HG03097 (cell line): ENCODE measurements at regions not wholly inside any gene's neighbourhood (a gene's known extent, or its start where the extent isn't known, plus 50 kb on each side); places are given as distances from the start of the nearest gene placed in this dataset.

Source experiments
- ATAC-seq: cut with Tn5 transposase; IDR thresholded peaks from one replicate; pipeline ENCODE4 v1.9.1; 2021; ENCODE audit not compliant: unreplicated experiment, low FRiP score

DNA sequence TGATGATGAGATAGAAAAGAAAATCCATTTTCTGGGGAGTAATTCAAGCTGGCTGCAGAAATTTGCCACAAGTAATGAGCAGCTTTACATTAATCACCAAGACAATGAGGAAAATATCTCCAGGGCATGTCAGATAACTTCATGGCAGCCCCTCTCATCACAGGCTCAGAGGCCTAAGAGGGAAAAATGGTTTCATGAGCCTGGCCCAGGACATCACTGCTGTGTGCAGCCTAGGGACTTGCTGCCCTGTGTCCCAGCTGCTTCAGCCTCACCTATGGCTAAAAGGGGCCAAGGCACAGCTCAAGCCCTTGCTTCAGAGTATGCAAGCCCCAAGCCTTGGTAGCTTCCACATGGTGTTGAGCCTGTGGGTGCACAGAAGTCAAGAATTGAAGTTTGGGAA is 161.7 kb downstream of the OPA1 start:
- ATAC-seq = no peak

GRCh38 chr3:193756536-193756935 is 163.5 kb downstream of the OPA1 start:
- ATAC-seq = no peak

DNA sequence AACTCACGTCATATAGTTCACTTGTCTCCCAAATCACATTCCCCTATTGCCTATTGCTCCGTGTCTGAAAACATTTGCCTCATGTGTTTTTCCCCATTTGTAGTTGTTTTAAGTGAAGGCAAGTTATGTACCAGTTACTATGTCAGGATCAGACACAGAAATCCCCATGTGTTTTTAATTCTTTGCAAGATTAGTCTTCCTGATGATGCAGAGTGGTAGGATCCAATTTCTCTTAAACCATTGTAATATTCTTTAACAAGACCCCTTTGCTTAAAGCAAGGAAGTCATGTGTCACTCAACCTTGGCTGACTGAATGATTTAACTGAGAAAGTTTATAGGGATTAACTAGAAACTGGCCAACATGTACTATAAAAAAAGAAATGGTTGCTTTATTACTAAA is 164.4 kb downstream of the OPA1 start:
- no peak for ATAC-seq

DNA sequence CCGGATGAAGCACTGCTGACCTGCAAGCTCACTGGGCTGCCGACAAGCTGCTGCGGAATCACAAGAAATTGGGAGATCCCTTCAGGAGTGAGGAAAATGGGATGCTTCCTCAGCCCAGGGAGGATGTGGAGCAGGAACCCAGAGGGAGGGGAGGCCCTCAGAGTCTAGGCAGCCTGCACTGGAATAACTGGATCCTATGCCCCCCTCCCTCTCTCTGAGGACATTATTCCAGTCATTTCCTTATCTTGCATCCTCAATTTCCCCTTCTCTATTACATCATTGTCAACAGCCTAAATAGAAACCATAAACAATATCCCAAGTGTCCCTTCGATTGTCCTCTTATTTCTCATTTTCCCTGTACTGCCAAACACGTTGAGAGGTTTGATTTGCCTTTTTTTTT is 169.0 kb downstream of the OPA1 start:
- no peak for ATAC-seq

DNA sequence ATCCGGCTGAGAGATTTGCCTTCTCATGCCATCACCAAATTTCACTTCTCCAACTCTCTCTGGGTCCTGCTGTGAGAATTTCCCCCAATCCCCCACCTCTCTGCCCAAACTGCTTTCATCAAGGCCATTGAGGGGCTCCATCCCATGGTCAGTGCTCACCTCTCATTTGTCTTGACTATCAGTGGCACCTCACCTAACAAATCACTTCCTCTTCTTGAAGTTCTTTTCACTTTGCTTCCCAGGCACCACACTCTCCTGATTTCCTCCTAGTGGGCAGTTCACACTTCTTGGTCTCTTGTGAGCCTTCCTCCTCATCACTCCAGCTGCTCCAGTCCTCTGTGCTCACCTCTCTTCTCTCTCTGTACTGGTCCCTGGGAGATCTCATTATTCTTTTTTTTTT is 169.6 kb downstream of the OPA1 start:
- ATAC-seq = no peak

- no peak for ATAC-seq
Measured at GRCh38 chr3:193764959-193765358, 172.0 kb downstream of the OPA1 start.

DNA sequence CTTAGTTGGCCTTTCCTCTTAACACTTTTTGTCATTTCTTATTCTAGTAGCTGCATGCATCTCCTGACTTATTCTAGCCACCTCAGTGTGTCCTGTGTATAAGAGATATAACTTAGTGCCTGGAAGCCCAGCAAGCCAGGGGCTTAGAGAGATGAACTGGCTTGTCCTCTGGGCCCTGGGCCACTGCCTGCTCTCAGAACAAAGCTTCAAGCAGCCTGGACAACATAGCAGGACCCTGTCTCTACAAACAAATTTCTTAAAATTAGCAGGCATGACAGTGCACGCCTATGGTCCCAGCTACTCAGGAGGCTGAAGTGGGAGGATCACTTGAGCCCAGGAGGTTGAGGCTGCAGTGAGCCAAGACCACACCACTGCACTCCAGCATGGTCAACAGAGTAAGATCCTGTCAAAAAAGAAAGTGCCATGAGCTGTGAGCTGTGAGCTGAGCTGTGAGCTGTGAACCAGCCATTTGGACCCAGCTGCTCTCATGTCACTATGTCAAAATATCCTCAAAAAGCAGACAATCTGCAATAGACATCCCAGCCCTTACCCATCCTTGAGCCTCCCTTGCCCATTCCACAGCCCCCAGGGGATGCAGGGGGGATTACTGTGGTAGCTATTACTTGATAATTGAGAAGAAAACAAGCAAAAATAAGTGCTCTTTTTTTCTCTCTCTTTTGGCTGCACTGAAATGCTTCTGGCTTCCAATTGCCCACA is 174.5 kb downstream of the OPA1 start:
- no peak for ATAC-seq

DNA sequence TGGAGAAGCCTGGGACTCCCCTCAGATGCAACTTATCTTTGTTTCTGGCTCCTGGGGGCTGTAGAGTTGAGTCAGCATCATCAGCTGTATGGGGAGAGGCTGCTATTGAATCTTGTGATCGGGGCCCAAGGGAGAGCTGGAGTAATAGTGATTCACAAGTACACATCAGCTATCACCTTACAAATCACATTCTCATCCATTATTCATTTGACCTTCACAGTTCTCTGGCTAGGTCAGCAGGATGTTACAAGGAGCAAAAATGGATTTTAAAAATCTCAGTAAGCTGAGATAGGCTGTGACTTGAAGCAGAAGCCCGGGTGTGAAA is 175.0 kb downstream of the OPA1 start:
- ATAC-seq = no peak

DNA sequence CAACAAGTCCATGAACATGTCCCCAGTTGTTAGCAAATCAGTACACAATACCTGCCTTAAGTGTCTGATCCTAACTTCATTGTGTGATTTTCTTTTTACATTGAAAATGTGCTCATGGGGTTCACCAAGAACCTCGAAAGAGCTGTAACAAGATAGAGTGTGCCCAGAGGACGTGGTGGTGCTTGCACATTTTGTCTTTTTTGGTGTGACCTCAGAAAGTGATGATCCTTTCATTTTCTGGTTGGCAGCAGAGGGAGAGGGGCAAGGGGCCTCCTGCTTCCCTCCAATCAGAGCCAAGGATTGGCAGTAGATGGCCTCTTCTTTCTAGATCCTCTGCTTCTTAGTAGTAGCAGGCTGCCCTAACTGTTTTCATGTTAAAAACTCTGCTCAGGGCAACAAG is 176.4 kb downstream of the OPA1 start:
- ATAC-seq = no peak

DNA sequence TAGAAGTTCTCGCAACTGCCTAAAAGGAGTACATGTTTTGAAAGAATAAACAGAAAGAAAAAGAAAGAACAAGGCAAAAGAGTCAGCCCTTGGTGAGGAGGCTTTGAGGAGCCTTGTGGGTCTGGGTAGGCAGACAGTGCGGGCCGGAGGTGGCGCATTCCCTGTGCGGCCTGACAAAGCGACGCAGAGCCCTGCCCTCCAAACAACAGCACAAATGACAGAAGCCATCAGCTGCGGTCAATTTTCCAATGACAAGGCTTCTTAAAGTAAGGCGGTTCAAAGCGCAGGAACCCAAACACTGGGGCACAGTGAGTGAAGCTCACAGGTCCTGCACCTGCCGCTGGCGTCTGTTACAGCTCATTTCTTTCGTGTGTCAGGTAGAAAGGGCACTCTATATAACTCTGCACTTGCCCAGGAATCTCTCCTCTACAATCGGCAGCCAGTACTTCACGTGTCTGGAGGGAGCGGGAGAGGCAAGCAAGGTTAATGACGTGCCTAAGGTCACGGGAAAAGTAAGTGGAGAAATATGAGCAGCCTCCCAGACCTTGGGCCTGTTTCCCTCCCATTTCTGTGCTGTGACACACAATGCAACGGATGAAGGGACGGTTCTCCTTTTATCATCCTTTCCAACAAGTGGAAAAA is 178.1 kb downstream of the OPA1 start:
- ATAC-seq = no peak

DNA sequence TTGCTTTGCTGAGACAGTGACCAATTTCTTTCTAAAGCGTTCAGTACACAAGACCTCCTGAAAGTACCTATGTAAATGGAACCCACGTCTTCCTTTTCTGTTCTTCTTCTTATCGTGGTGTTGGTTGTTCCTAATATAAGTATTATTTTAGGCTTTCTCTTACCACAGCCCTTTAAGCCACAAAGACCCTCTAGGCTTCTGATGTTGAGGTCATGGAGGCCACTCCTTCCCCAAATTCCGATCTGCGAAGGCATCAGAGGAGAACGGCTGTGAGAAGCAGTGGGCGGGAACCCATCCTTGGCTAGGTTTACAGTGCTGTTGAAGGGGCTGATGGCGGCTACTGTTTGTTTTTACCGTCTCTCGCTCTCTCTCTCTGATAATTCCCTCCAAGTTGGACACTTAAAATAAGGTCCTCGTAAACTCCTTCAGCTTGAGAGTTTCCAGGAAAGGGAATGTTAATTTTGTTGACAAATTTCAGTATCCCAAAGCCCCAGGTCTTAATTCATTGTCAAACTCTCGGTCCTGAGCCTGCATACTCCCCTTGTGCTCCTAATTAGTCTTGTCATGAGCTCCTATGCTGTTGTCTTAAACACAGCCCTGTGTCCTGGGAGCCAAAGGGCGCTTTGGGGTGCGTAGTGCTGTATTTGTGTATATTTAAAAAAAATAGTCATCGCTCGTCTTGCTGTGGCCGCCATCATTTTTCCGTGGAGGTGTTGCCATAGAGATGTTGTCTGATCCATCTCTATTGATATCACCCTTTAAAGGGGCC is 178.8 kb downstream of the OPA1 start:
- ATAC-seq = no peak

- no peak for ATAC-seq
Measured at GRCh38 chr3:193772422-193772763, 179.4 kb downstream of the OPA1 start.

- ATAC-seq = no peak
Measured at GRCh38 chr3:193773266-193774220, 180.5 kb downstream of the OPA1 start.

DNA sequence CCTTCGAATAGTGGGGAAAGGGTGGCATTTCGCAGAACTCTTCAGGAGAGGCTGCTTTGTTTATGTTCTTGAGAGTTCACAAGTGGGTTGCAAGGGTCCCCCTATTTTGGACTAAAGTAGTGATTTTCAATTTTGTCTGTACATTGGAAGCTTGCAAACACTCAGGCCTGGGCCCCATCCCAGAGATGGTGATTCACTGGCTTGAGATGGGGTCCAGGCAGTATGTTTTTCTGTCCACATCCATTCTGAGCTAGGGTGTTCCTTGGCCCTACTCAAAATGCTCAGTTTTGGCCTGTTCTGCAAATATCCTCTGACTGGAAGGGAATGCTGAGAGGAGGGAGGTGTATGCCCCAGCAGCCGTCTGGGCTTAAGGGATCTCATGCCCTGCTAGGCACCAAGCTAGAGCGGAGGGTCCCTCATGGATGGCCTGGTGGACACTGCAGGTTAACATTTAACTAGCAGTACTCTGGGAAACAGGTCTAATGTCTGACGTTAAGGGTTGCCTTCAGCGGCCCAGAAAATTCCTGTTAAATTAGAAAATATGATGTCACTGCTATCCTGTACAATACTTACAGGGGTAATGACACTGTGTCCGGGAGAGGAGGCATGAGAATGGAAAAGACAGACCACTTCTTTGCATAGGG is 181.4 kb downstream of the OPA1 start:
- no peak for ATAC-seq

DNA sequence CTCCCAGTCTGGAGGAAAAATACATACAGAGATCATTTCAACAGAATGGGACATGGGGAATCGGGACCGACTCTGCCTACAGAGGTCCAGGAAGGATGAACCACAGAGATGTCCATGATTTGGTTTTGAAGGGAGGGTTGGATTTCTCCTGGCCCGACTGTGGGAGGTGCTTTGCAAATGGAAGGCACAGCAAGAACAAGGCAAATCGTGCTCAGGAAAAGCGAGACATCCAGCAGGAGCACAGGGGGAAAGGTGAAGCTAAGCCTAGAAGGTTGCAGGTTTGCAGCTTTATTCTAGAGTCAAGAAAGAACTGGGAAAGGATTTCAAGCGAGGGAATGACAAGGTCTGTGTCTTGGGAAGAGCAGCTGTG is 181.9 kb downstream of the OPA1 start:
- ATAC-seq = no peak

DNA sequence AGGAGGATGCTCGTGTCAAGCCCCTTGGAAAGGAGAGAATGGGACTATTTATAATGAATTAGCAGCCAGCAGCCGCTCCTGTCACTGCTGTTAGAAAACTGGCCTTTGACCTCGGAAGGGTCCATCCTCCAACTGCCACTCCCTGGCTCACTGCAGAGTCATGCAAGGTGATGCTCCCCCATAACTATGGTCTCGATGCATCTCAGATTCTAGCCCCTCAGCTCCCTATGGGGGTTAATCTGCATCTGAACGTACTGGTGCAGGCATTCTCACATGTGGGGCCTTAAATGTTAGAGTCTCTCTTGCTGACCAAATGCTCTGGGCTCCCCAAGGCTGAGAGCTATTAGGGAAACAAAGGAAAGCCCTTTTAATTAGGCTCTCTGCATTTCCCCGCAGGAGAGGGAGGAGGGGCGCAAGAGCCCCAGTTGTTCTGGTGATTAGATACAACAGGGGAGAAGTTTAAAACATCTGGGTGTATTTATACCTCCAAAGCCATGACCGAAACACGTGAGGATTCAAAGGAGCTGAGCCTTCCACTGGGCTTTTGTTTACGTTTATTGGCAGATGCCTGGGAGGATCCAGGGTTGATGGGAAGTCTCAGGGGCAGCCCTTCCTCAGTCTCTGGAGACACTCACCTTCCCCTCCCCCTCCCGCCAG is 182.5 kb downstream of the OPA1 start:
- ATAC-seq = no peak

DNA sequence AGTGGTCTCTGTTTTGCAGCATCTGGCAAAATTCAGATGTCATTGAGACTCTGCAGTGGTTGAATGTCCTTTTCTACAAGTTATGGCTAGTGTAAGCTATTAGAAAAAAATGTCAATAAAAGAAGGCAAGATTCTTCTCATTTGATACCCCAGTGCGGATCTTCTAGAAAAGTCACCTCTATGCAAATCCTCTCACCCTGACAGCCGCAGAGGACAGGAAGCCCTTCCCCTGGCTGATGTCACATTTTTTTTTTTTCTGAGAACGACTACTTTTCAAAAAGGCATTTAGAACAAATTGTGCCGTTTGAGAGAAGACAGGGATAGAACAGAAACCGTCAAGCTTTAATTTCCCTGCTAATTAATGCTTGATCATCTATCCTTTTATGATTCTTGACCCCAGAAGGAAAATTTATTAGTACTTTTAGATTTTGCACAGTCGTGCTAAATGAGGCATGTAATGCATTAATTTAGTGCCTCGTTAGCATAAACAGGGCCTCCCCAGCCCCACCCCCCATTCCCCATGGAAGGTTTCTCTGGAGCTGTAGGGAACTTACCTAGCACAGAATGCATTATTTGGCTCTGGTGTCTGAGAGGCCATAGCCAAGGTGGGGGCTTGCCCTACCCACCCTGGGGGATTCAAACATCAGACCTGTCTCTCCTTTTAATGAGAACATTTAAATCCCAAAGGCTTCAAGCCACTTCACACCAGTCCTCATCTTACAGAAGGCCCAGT is 183.8 kb downstream of the OPA1 start:
- ATAC-seq = no peak

DNA sequence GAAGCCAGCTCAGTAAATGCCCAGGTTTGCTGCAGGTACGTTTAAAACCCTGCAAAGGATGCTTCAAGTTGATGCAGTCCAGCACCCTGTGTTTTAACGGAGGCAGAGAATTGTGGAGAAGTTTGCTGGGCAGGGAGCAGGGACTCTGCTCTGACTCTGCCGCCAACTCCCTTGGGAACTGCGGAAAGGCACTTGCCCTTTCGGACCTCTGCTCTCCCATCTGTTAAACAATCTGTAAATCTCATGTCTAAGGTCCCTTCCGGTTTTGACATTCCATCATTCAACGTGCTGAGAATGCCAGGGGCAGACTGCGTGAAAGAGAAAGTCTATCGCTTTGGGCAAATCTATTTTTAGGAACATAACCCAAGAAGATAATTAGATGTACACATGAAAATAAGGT is 184.5 kb downstream of the OPA1 start:
- ATAC-seq = no peak

- no peak for ATAC-seq
Measured at GRCh38 chr3:193778676-193779075, 185.7 kb downstream of the OPA1 start.
